DMS 273 (cell line): ENCODE measurements at regions not wholly inside any gene's neighbourhood (a gene's known extent, or its start where the extent isn't known, plus 50 kb on each side); places are given as distances from the start of the nearest gene placed in this dataset.
"Not testable (repeated sequence)": the region's sequence is repeated elsewhere in the genome, so short reads cannot be mapped to it uniquely, and the experiment has no call there.

ENCODE experiments used
- DNase-seq: peaks from one replicate; lab custom pipeline; 2025; ENCODE audit not compliant: unreplicated experiment; lab: John Stamatoyannopoulos, UW

DNA sequence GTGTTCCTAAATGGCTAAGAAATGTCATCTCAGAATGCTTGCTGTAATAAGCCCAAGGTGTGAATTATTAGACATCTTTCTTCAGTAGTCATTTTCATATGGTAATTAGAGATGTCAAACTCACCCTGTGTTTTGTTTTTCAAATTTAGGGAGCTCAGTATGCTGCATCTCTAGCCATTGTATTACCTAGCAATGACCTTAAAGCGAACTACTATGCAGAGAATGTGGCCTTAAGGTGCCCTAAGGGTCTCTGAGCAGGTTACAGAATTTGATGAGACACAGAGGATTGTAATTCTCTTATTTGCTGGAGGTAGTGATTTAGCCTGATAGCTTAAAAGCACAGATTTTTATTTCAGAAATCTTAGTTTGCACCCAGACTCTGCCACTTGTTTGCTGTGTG is 1052.6 kb upstream of the DDX18 start:
- DNase-seq: no peak

DNA sequence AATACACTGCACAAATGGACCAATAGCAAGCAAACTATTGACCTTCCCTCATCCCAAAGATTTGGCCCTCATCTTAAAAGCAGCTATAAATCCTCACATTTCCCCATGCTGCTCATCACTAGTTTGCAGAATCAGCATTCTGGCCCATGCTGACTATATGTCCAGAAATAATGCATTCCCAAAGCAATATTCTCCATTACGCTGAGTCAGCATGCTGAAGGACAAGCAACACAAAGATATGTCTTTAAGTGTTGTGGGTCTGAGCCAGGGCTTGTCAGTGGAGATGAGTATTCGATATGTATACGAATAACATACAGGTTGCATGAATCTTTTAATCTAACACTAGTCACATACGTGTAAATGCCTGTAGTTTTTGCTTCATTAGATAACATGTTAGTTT is 1045.0 kb upstream of the DDX18 start:
- DNase-seq: no peak

DNA sequence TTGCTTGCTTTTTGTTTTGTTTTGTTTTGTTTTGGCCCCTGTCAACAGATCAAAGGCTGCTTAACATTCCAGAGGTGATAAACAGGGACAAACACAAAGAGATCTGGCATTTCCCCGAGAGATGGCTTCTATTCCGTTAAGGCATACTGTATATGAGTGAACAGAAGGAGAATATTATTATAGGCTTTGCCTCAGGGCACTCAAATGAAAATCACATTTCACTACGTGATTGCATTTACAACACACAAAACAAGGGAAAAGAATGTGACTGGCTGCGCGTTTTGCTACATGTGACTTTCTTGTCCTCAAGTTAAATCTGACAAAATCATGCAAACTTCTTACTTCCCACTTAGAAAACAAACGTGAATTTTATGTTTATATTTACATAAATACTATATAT is 1037.9 kb upstream of the DDX18 start:
- no peak for DNase-seq

DNA sequence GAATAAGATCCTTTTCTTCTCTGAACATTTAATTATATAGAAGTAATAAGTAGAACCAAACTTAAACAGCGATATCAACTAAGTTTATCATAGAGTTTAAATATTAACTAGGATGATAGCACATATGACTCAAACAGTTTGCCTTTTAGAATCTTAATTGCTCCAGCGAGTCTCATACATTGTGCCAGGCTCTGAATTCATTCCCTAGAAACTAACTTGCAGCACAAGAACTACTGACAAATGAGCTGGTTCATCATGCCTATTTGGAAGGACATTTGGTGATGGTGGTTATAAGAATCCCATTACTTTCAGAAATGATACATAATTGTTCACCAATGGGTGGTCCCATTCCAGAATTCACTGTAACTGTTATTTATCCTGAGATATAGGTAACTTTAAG is 1026.6 kb upstream of the DDX18 start:
- DNase-seq: no peak

DNA sequence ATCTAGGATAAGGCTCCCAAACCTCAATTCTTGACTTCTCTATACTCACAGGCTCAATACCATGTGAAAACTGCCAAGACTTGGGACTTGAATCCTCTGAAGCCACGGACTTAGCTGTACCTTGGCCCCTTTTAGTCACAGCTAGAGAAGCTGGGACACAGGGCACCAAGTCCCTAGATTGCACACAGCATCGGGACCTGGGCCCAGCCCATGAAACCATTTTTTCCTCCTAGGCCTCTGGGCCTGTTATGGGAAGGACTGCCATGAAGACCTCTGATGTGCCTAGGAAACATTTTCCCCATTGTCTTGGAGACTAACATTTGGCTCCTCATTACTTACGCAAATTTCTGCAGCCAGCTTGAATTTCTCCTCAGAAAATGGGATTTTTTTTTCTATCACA is 1011.8 kb upstream of the DDX18 start:
- DNase-seq: no peak

DNA sequence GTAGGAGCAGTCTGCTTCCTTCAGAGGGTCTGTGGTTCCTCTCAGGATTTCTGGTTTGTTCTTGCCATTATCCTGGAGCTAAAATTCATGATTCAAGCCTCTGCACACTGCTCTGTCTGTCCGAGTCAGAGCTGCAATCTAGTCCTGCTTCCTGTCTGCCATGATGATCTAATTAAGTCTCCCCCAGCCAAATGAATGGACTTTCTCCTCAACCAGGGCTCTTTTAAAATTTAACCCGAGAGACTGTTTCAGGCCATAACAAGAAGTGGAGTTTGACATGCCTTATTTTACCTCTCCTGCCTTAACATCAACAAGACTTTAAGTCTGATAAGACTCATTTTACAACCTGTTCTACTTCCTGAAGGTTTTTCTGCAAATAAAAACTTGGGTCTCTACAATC is 1009.6 kb upstream of the DDX18 start:
- DNase-seq: no peak

DNA sequence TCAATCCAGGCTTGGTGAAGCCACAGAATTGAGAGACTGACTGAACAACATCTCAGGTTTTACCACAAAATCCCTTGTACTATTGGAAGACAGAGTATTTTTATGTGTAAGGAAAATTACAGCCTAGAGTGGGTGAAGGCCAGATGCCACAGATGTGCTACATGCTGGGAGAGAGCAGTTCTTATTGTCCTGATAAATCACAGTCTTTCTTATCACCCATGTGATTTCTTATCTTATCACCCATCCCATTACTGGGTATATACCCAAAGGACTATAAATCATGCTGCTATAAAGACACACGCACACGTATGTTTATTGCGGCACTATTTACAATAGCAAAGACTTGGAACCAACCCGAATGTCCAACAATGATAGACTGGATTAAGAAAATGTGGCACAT is 1008.0 kb upstream of the DDX18 start:
- not testable (repeated sequence) for DNase-seq

DNA sequence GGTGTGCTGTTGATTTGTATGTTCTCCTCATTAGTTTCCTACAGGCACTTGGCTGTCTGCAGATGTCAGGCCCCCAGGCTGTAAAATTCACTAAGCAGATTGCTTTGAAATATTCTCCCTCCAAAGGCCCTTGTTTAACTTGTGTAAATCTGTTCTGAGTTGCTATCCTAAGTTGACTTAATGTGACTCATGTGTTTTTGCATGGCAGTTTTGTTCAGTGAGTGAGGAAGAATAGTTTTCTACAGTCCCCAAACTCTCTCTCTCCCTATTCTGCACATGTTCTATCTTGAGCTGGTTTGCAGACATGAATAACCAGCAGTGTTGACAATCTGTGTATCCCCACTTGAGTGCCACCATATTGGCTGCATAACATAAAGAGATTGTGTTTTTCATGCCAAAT is 1005.4 kb upstream of the DDX18 start:
- no peak for DNase-seq

DNA sequence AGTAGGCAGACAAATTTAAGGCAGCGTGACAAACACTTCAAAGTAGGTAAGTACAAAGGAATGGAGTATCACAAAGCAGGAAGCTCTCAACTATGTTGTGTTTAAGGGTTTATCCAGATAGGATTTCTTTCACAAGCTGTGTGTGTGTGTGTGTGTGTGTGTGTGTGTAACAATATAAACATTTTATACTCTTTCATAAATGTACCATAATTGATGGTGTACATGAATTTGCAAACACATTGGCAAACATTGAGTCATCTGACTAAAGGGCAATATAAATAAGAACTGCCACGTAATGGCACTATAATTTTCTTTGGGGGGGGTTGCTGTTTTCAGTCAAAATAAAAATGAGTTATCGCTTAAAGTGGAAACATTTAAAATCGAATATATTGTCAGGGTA is 1004.4 kb upstream of the DDX18 start:
- no peak for DNase-seq

DNA sequence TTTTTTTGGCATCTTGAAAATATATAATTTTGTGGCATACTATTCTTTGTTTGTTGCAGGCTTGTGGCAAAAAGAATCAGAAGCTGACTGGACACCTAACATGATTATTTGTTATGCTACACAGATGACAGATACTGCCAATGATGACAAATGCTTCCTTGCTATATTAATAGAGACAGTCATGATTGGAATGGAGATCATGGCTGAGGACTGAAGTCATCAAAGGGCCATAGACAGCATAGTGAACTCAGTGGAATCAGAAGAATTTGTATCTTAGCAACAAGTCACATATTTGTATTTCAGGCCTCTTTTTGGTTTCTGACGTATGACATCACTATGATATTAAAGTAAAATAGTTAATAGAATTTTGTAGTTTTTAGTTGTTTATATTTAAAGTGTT is 1003.8 kb upstream of the DDX18 start:
- no peak for DNase-seq

DNA sequence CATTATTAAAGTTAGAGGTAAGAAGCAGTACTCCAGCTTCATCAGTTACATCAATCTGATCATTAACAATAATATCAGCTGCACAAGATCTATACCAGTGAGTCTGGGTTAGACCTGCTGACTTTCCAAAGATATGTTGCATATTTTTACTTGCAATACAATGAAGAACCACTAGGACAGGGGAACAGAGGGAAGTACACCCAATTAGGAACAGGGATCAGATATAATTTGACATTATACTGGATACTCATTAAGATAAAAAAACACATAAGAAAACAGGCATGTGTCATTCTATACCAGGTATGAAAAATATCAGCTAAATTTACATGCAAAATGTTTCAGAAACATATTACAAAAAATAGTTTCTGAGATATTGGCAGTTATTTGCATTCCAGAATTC is 995.1 kb upstream of the DDX18 start:
- DNase-seq: peak; percentile 9

DNA sequence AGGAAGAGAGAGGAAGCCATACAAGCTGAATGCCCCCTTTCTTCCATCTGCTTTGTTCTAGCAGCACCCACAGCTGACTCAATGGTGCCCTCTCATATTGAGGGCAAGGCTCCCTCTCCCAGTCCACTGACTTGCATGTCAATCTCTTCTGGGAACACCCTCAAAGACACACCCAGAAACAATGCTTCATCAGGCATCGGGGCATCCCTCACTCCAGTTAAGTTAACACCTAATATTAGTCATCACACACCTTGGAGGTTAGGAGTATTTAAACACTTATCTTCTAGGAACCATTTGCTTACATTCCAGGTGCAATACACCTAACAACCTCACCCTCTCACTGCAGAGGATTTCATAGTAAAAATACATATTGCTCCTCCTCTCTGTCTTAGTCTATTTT is 993.5 kb upstream of the DDX18 start:
- no peak for DNase-seq

DNA sequence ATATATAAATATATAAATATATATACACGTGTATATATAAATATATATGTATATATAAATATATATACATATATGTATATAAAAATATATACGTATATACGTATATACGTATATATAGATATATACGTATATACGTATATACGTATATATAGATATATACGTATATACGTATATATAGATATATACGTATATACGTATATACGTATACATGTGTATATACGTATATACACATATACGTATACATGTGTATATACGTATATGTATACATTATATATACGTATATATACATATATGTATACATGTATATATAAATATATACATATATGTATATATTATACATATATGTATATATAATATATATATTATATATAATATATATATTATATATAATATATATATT is 984.9 kb upstream of the DDX18 start:
- not testable (repeated sequence) for DNase-seq

DNA sequence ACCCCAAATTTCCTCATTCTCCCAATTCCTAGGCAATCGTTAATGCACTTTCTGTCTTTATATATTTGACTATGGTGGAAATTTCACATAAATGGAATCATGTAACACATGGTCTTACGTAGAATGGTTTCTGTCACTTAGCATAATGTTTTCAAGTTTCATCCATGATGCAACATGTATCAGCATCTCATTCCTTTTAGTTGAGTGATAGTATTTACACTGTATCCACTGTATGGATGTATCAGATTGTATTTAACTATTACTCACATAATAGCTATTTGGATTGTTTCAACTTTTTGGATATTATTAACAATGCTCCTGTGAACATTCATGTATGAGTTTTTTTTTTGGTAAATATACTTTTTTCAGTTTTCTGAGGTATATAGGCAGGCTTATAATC is 982.3 kb upstream of the DDX18 start:
- DNase-seq: no peak

DNA sequence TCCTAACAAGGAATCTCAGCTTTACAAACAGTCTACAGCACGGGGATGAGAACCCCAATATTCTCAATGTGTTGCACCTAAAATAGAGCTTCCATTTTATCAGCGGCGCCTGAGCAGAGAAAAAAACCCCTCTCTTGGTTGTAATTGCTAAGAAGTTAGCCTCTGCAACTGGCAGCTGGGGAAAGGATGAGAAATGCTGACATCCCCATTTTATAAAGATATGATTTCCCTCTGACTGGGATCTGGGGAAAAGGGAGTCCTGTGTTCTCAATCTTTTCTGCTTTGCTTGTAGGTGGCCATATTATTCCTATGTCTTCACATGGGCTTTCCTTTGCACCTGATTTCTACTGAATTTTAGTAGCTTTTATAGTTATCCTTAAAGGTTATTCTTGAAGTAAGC is 981.4 kb upstream of the DDX18 start:
- no peak for DNase-seq

DNA sequence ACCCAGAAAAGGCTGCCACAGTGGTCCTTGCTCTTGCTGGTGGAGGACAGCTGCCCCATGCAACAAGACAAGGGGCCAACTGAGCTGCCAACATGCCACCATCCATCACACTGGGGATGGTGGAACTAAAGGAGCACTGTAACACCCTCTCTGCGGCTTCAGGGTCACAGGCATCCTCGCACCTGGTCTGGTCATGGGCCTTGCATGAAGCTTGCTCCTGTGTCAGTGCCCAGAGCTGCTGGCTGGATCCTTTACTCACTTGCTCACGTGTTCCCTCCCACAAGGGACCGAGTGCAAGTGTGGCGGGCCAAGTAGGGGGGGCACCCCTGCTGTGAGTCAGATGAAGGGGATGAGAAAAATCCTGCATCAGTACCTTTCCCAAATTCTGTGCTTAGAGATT is 972.3 kb upstream of the DDX18 start:
- DNase-seq: no peak

DNA sequence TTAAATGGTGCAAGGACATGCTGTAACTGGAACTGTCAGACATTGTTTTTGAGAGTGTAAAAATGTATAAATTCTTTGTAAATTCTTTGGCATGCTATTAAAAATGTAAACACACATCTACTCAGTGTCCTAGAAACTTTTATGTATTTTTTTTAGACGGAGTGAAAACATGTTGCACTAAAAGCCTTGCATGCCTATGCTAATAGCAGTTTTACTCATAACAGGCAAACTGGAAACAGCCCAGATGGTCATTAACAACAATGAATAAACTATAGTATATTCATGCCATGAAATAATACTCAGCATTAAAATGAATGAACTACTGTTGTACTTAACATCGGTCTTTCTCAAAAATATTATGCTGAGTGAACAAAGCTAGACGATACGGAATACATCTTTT is 954.8 kb upstream of the DDX18 start:
- DNase-seq: no peak

DNA sequence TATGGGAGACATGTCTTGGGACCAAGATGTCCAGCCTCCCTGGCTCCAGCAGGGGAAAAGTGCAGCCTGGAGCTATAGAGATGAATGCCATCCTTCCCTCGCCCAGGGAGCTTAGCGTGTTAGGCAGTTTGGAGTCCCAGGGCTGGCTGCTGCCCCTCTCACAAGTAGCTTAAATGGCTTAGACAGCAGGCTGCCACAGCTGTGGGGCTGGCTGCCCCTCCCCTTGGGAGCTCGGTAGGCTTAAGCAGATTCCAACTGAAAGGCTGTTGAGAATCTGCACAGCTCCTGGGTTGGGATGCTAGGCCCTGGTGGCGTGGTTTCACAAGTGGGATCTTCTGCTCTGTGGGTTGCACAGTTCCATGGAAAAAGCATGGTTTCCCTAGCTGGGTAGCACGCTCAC is 940.5 kb upstream of the DDX18 start:
- no peak for DNase-seq

DNA sequence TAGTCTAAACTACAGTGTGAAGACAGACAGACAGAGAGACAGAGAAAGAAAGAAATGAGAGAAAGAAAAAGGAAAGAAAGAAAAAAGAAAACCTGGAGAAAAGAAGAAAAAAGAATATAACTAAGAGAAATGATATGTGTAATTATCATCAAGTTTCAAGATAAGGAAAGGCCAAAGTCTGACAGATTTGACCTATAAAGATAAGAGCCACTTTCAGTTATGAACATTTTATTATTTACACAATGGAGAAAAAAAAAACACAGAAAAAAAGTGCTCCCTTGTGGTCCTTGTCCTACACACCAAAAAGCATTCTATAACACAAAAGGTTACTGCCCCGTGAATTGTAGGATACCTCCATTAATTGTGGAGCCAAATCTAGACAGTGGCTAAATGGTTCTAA is 937.2 kb upstream of the DDX18 start:
- DNase-seq: no peak

DNA sequence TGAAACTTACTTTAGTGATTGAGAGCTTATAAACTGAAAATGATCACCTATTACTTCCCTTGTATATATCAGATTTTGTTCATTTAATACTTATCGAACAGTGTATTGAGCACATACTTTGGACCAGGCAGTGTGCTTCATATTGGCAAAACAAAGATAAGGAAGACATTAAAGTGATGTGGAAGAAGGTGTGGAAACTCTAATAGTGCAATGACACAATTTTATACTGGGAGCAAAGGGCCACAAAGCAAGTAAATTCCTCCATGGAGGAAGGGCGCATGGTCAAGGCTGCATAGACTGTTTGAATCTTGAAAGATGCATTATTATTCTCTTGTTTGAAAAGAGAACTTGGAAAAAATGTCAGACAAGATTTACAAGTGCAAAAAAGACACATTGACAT is 936.5 kb upstream of the DDX18 start:
- no peak for DNase-seq

DNA sequence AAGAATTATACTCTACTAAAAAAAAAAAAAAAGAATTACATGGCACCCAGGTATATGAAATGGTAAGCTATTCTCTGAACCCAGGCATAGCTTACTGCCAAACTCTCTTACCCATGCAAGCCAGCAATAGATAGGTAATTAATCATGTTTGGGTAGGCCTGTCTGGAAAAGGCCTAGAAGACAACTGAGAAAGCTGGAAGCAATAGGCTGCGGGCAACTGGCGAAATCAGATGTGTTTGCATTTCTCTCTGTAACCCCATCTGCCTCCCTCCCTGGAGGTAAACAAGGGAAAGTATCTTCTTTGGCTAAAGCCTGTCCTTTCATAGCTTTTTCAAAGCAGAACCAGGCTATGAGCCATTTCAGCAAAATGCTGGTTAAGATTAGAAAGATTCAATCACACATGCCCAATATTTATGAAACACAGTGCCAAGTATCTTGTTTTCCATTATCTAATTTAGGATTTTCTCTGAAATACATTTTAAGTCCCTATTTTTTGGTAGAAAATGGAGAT is 934.8 kb upstream of the DDX18 start:
- no peak for DNase-seq

DNA sequence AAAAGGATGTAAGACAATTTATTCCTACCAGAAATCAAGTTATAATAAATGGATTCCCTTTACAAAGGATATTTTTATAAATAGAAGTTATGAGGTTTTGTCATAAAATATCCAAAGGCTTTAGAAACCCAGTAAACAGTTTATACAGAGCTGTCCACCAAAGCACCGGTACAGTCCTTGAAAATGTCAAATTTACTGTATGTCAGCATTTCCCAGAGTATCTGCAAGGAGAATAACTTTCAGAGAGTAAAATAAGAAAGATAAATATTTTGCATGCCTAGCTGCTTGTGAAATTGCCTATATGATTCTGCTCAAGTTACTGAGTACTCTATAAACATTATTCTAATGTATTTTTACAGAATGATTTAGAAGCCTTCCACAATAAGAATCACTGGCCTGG is 923.3 kb upstream of the DDX18 start:
- no peak for DNase-seq

DNA sequence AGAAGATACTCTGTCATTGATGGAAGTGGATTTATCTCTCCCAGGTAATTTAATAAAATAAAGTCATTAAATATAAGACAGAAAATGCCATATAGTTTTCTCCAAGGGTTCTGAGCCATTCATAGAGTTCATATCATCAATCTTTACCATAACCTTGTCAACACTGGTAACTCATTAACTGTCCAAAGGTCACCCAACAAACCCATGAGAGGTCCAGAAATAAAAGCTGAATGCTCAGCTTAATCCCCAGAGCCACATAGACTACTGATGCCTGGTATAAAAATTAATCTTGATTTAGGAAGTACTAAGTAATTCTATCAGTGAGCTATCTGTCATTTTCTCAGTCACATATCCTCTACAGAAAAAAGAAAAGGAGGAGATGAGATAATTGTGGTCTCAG is 903.0 kb upstream of the DDX18 start:
- DNase-seq: no peak

DNA sequence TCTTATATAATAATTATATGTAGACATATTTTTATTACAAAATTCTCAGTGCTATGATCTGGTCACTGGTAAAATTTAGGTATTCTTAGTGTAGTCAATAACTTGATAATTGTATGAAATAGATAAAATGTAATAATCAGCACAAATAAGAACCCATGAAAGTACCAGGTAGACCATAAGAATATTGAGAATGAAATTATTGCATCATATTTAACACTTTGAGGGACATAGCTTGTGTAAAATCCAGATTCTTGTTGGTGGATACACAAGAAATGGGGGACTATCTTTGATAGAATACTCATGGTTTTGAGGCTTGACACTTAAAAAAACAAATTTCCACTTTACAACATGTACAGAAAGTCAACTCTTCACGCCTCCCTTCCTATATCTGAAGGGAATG is 898.8 kb upstream of the DDX18 start:
- no peak for DNase-seq
